ENCODE measurements at regions not wholly inside any gene's neighbourhood (a gene's known extent, or its start where the extent isn't known, plus 50 kb on each side); places are given as distances from the start of the nearest gene placed in this dataset.

- no peaks in the 10 kb centered on the region for H3K27me3 ChIP-seq (replicated peaks in 1 of 4; ENCODE audit: control extremely low read depth in 1 of 4, control insufficient read depth in 3 of 4, insufficient read depth in 4 of 4, low read length in 3 of 4)
- H3K9me3 Mint-ChIP-seq (ENCODE audit: insufficient read depth), result no peaks in the 10 kb centered on the region
- ChIA-PET POLR2A (no interaction called here), CTCF (interaction anchor here (2.4 kb wide), 1 partner anchor 11 kb away, joined by 8 read pairs; no protein-coding TSS in a partner anchor)
- ATAC-seq (ENCODE audit: low read depth), result no peak
- H4K20me1 ChIP-seq (ENCODE audit: control insufficient read depth, insufficient read depth, low read length, poor library complexity, severe bottlenecking), result no peaks in the 10 kb centered on the region
- TF ChIP-seq EZH2 (IDR thresholded peaks at IDR 0.05; ENCODE audit: borderline replicate concordance, insufficient read depth, low read depth, low read length, poor library complexity, severe bottlenecking) (no peak), CTCF (IDR thresholded peaks at IDR 0.05) (no peak)
- peaks cover 18% of the 10 kb centered on the region for H3K27me3 Mint-ChIP-seq
- intact Hi-C loops (cut with micrococcal nuclease), result no loop called here
- H3K4me1 ChIP-seq (ENCODE audit: control insufficient read depth in 2 of 2, insufficient read depth in 2 of 2, low read length in 2 of 2), result peaks cover 6 to 7% of the 10 kb centered on the region in 2 donors
- no peak overlapping the region for H3K27ac ChIP-seq (ENCODE audit: low read length in 2 of 2)
- H3K9me3 ChIP-seq (ENCODE audit: control extremely low read depth in 1 of 3, control insufficient read depth in 2 of 3, insufficient read depth in 1 of 3, low read length in 2 of 3), result no peaks in the 10 kb centered on the region
- no peak for DNase-seq
- H3K36me3 ChIP-seq (replicated peaks in 1 of 2; ENCODE audit: control extremely low read depth in 1 of 2, control insufficient read depth in 1 of 2, extremely low read depth in 1 of 2, insufficient read depth in 2 of 2, low read length in 1 of 2), result no peaks in the 10 kb centered on the region
- H3K4me3 Mint-ChIP-seq, result no peak overlapping the region
- 72% methylated on average over 5 of the region's 5 CpGs for WGBS (ENCODE audit: insufficient coverage)
- peaks cover 21% of the 10 kb centered on the region for H3K4me1 Mint-ChIP-seq
- no peak overlapping the region for H3K4me2 ChIP-seq (replicated peaks; ENCODE audit: low read depth, low read length, poor library complexity, severe bottlenecking)
- H3K9ac ChIP-seq (ENCODE audit: low read length), result no peak overlapping the region
- no peak overlapping the region for H2AFZ ChIP-seq (ENCODE audit: insufficient read depth, low read depth, low read length, poor library complexity, severe bottlenecking)
- no peaks in the 10 kb centered on the region for H3K79me2 ChIP-seq (ENCODE audit: control insufficient read depth, insufficient read depth, low read length)
- no peak overlapping the region for H3K4me3 ChIP-seq (ENCODE audit: control extremely low read depth in 1 of 5, extremely low read depth in 1 of 5, insufficient read depth in 1 of 5, low read depth in 2 of 5, low read length in 4 of 5)
- no peak overlapping the region for H3K27ac Mint-ChIP-seq
Observed at GRCh38 chr1:11373895-11374747, 101.1 kb downstream of the UBIAD1 start.

- intact Hi-C loops (cut with micrococcal nuclease), result no loop called here
- H3K9ac ChIP-seq (ENCODE audit: low read length), result no peak overlapping the region
Observed at GRCh38 chr1:11374748-11375110, 101.7 kb downstream of the UBIAD1 start.

More at GRCh38 chr1:11374748-11375110, 101.7 kb downstream of the UBIAD1 start:
- ChIA-PET POLR2A (no interaction called here), CTCF (interaction anchor here (2.4 kb wide), 1 partner anchor 11 kb away, joined by 8 read pairs; no protein-coding TSS in a partner anchor)
- Histone ChIP-seq H3K27me3 (replicated peaks in 1 of 4; ENCODE audit: control extremely low read depth in 1 of 4, control insufficient read depth in 3 of 4, insufficient read depth in 4 of 4, low read length in 3 of 4) (no peaks in the 10 kb centered on the region), H3K4me2 (replicated peaks; ENCODE audit: low read depth, low read length, poor library complexity, severe bottlenecking) (no peak overlapping the region), H3K79me2 (ENCODE audit: control insufficient read depth, insufficient read depth, low read length) (no peaks in the 10 kb centered on the region), H2AFZ (ENCODE audit: insufficient read depth, low read depth, low read length, poor library complexity, severe bottlenecking) (no peak overlapping the region), H3K4me1 (ENCODE audit: control insufficient read depth in 2 of 2, insufficient read depth in 2 of 2, low read length in 2 of 2) (peaks cover 6 to 7% of the 10 kb centered on the region in 2 donors), H4K20me1 (ENCODE audit: control insufficient read depth, insufficient read depth, low read length, poor library complexity, severe bottlenecking) (no peaks in the 10 kb centered on the region), H3K4me3 (ENCODE audit: control extremely low read depth in 1 of 5, extremely low read depth in 1 of 5, insufficient read depth in 1 of 5, low read depth in 2 of 5, low read length in 4 of 5) (no peak overlapping the region), H3K9me3 (ENCODE audit: control extremely low read depth in 1 of 3, control insufficient read depth in 2 of 3, insufficient read depth in 1 of 3, low read length in 2 of 3) (no peaks in the 10 kb centered on the region), H3K27ac (ENCODE audit: low read length in 2 of 2) (no peak overlapping the region), H3K36me3 (replicated peaks in 1 of 2; ENCODE audit: control extremely low read depth in 1 of 2, control insufficient read depth in 1 of 2, extremely low read depth in 1 of 2, insufficient read depth in 2 of 2, low read length in 1 of 2) (no peaks in the 10 kb centered on the region)
- ATAC-seq (ENCODE audit: low read depth) (no peak), DNase-seq (no peak)
- Mint-ChIP-seq H3K27me3 (peaks cover 14% of the 10 kb centered on the region), H3K27ac (no peak overlapping the region), H3K4me3 (no peak overlapping the region), H3K9me3 (ENCODE audit: insufficient read depth) (no peaks in the 10 kb centered on the region), H3K4me1 (peaks cover 21% of the 10 kb centered on the region)
- WGBS (ENCODE audit: insufficient coverage), result 95% methylated on average over 4 of the region's 5 CpGs
- TF ChIP-seq EZH2 (IDR thresholded peaks at IDR 0.05; ENCODE audit: borderline replicate concordance, insufficient read depth, low read depth, low read length, poor library complexity, severe bottlenecking) (no peak), CTCF (IDR thresholded peaks at IDR 0.05) (no peak)
